ENCODE measurements at regions not wholly inside any gene's neighbourhood (a gene's known extent, or its start where the extent isn't known, plus 50 kb on each side); places are given as distances from the start of the nearest gene placed in this dataset.
"Not testable (repeated sequence)": the region's sequence is repeated elsewhere in the genome, so short reads cannot be mapped to it uniquely, and the experiment has no call there.

- DNase-seq (ENCODE audit: extremely low spot score), result no peak
- POLR2A ChIA-PET, result no interaction called here
- TF ChIP-seq TARDBP (IDR thresholded peaks at IDR 0.05), result no peak
- TF ChIP-seq ARNT (IDR thresholded peaks at IDR 0.05), result no peak
- TF ChIP-seq FOXA1 (IDR thresholded peaks at IDR 0.05), result no peak
- CTCF ChIA-PET, result no interaction called here
These were observed 888.9 kb downstream of the SLITRK1 start for GRCh38 chr13:82993417-82993816.

- CTCF ChIA-PET, result no interaction called here
- POLR2A ChIA-PET, result no interaction called here
These were observed 905.8 kb downstream of the SLITRK1 start for GRCh38 chr13:82976499-82976898.

GRCh38 chr13:82963226-82964099 is 918.8 kb downstream of the SLITRK1 start:
- CTCF ChIA-PET, result no interaction called here
- POLR2A ChIA-PET, result no interaction called here
- TF ChIP-seq CTBP1 (IDR thresholded peaks at IDR 0.05; ENCODE audit: borderline replicate concordance), result no peak
- TF ChIP-seq FOXM1 (IDR thresholded peaks at IDR 0.05; ENCODE audit: borderline replicate concordance), result no peak
- TF ChIP-seq TARDBP (IDR thresholded peaks at IDR 0.05), result no peak
- TF ChIP-seq NFRKB (IDR thresholded peaks at IDR 0.05), result no peak
- no peak for TF ChIP-seq HDGF (IDR thresholded peaks at IDR 0.05; ENCODE audit: borderline replicate concordance)
- no peak for TF ChIP-seq ARNT (IDR thresholded peaks at IDR 0.05)
- TF ChIP-seq L3MBTL2 (conservative IDR thresholded peaks at IDR 0.05), result no peak
- TF ChIP-seq ELF4 (IDR thresholded peaks at IDR 0.05), result no peak
- no peak for TF ChIP-seq SUZ12 (IDR thresholded peaks at IDR 0.05)
- no peak for TF ChIP-seq LEF1 (IDR thresholded peaks at IDR 0.05; ENCODE audit: borderline replicate concordance)
- TF ChIP-seq PKNOX1 (IDR thresholded peaks at IDR 0.05), result no peak
- no peak for TF ChIP-seq BHLHE40 (IDR thresholded peaks at IDR 0.05; ENCODE audit: borderline replicate concordance)
- no peak for TF ChIP-seq SP1 (IDR thresholded peaks at IDR 0.05)
- DNase-seq (ENCODE audit: extremely low spot score), result no peak

More at GRCh38 chr13:82976499-82976898, 905.8 kb downstream of the SLITRK1 start:
- no peak for DNase-seq (ENCODE audit: extremely low spot score)
- no peak for TF ChIP-seq ELF4 (IDR thresholded peaks at IDR 0.05)
- no peak for TF ChIP-seq ARNT (IDR thresholded peaks at IDR 0.05)
- no peak for TF ChIP-seq FOXK2 (IDR thresholded peaks at IDR 0.05)
- no peak for TF ChIP-seq LEF1 (IDR thresholded peaks at IDR 0.05; ENCODE audit: borderline replicate concordance)
- no peak for TF ChIP-seq FOXA1 (IDR thresholded peaks at IDR 0.05)
- TF ChIP-seq SP1 (IDR thresholded peaks at IDR 0.05), result no peak
- no peak for TF ChIP-seq NFRKB (IDR thresholded peaks at IDR 0.05)
- no peak for TF ChIP-seq ZNF384 (IDR thresholded peaks at IDR 0.05)
- TF ChIP-seq HDGF (IDR thresholded peaks at IDR 0.05; ENCODE audit: borderline replicate concordance), result no peak

- ChIA-PET POLR2A (no interaction called here), CTCF (no interaction called here)
- no peak for DNase-seq (ENCODE audit: extremely low spot score)
These were observed 919.9 kb downstream of the SLITRK1 start for GRCh38 chr13:82962397-82962796.

GRCh38 chr13:82961757-82962156 is 920.5 kb downstream of the SLITRK1 start:
- TF ChIP-seq HDGF (IDR thresholded peaks at IDR 0.05; ENCODE audit: borderline replicate concordance) (no peak), ZNF384 (IDR thresholded peaks at IDR 0.05) (no peak), CTBP1 (IDR thresholded peaks at IDR 0.05; ENCODE audit: borderline replicate concordance) (no peak), FOXK2 (IDR thresholded peaks at IDR 0.05) (no peak), FOXM1 (IDR thresholded peaks at IDR 0.05; ENCODE audit: borderline replicate concordance) (no peak), SP1 (IDR thresholded peaks at IDR 0.05) (no peak), FOXA1 (IDR thresholded peaks at IDR 0.05) (no peak), BHLHE40 (IDR thresholded peaks at IDR 0.05; ENCODE audit: borderline replicate concordance) (no peak), ARNT (IDR thresholded peaks at IDR 0.05) (no peak), ELF4 (IDR thresholded peaks at IDR 0.05) (no peak), L3MBTL2 (conservative IDR thresholded peaks at IDR 0.05) (no peak), SUZ12 (IDR thresholded peaks at IDR 0.05) (no peak)
- ChIA-PET CTCF (no interaction called here), POLR2A (no interaction called here)
- DNase-seq (ENCODE audit: extremely low spot score), result no peak

More at GRCh38 chr13:82962397-82962796, 919.9 kb downstream of the SLITRK1 start:
- TF ChIP-seq ZNF384 (IDR thresholded peaks at IDR 0.05) (no peak), SUZ12 (IDR thresholded peaks at IDR 0.05) (no peak), SP1 (IDR thresholded peaks at IDR 0.05) (no peak), NFRKB (IDR thresholded peaks at IDR 0.05) (no peak), L3MBTL2 (conservative IDR thresholded peaks at IDR 0.05) (no peak), HDGF (IDR thresholded peaks at IDR 0.05; ENCODE audit: borderline replicate concordance) (no peak)

- DNase-seq (ENCODE audit: extremely low spot score); CTCF ChIA-PET; POLR2A ChIA-PET: not testable (repeated sequence)
These were observed 929.9 kb downstream of the SLITRK1 start for GRCh38 chr13:82952336-82952735.

- TF ChIP-seq SUZ12 (IDR thresholded peaks at IDR 0.05), result no peak
- no peak for TF ChIP-seq ZNF384 (IDR thresholded peaks at IDR 0.05)
- TF ChIP-seq PKNOX1 (IDR thresholded peaks at IDR 0.05), result no peak
- TF ChIP-seq FOXA1 (IDR thresholded peaks at IDR 0.05), result no peak
- TF ChIP-seq ARNT (IDR thresholded peaks at IDR 0.05), result no peak
- TF ChIP-seq SP1 (IDR thresholded peaks at IDR 0.05), result no peak
- TF ChIP-seq HDGF (IDR thresholded peaks at IDR 0.05; ENCODE audit: borderline replicate concordance), result no peak
- no peak for TF ChIP-seq FOXM1 (IDR thresholded peaks at IDR 0.05; ENCODE audit: borderline replicate concordance)
- TF ChIP-seq ELF4 (IDR thresholded peaks at IDR 0.05), result no peak
- CTCF ChIA-PET, result no interaction called here
- no peak for DNase-seq (ENCODE audit: extremely low spot score)
- POLR2A ChIA-PET, result no interaction called here
These were observed 934.6 kb downstream of the SLITRK1 start for GRCh38 chr13:82947683-82948082.
